Erythroblast (primary cell): ENCODE measurements at regions not wholly inside any gene's neighbourhood (a gene's known extent, or its start where the extent isn't known, plus 50 kb on each side); places are given as distances from the start of the nearest gene placed in this dataset.

Experiments
- GATA1 ChIP-seq: IDR thresholded peaks from 2 replicates; pipeline ENCODE4 v1.6.1; 2011; ENCODE audit warnings: low read depth, mild to moderate bottlenecking, control low read depth, low read length, moderate library complexity
- POLR2A ChIP-seq: IDR thresholded peaks from 2 replicates; pipeline ENCODE4 v1.6.1; 2011; ENCODE audit warnings: mild to moderate bottlenecking, low read length

DNA sequence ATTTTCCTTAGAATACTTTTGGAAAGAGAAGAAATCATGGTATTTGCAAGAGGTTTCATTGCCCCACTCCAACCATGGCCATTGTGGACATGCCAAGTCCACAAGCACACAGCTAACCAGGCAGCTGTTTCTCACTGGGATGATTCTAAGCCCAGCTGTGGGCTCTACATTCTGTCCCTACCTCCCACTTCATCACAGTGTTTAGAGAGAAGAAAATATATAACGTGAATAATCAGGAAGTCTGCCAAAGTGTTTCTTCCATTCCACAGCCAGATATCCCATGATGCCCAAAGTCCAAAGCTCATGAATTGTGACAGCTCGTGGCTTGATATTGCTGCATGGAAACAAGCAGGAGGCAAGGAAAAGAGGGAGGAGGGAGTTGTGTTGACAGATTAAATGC lies 433.7 kb upstream of the GYPC start:
- TF ChIP-seq POLR2A (no peak), GATA1 (no peak)
